ENCODE measurements at regions not wholly inside any gene's neighbourhood (a gene's known extent, or its start where the extent isn't known, plus 50 kb on each side); places are given as distances from the start of the nearest gene placed in this dataset.

DNA sequence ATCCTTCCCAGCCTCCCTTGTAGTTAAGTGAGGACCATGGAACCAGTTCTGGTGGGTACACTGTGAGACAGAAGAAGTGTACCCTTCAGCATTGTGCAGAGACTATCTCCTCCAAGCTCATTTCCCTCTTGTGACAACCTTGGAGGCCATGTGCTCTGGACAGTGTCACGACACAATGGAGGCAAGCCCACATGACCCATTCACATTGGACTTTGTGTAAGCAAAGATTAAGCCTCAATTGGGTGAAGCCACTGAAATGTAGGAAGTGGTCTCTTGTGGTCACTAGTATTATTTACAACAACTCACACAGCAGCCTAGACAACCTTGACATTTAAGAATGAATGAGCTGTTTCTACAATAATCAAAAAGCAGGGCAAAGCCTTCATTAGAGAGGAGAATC lies 124.2 kb downstream of the INHBA start:
- TF ChIP-seq, protein P1, sequence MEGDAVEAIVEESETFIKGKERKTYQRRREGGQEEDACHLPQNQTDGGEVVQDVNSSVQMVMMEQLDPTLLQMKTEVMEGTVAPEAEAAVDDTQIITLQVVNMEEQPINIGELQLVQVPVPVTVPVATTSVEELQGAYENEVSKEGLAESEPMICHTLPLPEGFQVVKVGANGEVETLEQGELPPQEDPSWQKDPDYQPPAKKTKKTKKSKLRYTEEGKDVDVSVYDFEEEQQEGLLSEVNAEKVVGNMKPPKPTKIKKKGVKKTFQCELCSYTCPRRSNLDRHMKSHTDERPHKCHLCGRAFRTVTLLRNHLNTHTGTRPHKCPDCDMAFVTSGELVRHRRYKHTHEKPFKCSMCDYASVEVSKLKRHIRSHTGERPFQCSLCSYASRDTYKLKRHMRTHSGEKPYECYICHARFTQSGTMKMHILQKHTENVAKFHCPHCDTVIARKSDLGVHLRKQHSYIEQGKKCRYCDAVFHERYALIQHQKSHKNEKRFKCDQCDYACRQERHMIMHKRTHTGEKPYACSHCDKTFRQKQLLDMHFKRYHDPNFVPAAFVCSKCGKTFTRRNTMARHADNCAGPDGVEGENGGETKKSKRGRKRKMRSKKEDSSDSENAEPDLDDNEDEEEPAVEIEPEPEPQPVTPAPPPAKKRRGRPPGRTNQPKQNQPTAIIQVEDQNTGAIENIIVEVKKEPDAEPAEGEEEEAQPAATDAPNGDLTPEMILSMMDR (IDR thresholded peaks at IDR 0.05): no peak
- TF ChIP-seq, protein P2, sequence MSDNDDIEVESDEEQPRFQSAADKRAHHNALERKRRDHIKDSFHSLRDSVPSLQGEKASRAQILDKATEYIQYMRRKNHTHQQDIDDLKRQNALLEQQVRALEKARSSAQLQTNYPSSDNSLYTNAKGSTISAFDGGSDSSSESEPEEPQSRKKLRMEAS (IDR thresholded peaks at IDR 0.05; ENCODE audit: low read depth): no peak
- TF ChIP-seq, protein P3, sequence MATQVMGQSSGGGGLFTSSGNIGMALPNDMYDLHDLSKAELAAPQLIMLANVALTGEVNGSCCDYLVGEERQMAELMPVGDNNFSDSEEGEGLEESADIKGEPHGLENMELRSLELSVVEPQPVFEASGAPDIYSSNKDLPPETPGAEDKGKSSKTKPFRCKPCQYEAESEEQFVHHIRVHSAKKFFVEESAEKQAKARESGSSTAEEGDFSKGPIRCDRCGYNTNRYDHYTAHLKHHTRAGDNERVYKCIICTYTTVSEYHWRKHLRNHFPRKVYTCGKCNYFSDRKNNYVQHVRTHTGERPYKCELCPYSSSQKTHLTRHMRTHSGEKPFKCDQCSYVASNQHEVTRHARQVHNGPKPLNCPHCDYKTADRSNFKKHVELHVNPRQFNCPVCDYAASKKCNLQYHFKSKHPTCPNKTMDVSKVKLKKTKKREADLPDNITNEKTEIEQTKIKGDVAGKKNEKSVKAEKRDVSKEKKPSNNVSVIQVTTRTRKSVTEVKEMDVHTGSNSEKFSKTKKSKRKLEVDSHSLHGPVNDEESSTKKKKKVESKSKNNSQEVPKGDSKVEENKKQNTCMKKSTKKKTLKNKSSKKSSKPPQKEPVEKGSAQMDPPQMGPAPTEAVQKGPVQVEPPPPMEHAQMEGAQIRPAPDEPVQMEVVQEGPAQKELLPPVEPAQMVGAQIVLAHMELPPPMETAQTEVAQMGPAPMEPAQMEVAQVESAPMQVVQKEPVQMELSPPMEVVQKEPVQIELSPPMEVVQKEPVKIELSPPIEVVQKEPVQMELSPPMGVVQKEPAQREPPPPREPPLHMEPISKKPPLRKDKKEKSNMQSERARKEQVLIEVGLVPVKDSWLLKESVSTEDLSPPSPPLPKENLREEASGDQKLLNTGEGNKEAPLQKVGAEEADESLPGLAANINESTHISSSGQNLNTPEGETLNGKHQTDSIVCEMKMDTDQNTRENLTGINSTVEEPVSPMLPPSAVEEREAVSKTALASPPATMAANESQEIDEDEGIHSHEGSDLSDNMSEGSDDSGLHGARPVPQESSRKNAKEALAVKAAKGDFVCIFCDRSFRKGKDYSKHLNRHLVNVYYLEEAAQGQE (IDR thresholded peaks at IDR 0.05; ENCODE audit: low read depth, low read length): no peak
- no peak for TF ChIP-seq NFIC (IDR thresholded peaks at IDR 0.05; ENCODE audit: borderline replicate concordance)
- TF ChIP-seq, protein P4, sequence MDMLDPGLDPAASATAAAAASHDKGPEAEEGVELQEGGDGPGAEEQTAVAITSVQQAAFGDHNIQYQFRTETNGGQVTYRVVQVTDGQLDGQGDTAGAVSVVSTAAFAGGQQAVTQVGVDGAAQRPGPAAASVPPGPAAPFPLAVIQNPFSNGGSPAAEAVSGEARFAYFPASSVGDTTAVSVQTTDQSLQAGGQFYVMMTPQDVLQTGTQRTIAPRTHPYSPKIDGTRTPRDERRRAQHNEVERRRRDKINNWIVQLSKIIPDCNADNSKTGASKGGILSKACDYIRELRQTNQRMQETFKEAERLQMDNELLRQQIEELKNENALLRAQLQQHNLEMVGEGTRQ (IDR thresholded peaks at IDR 0.05; ENCODE audit: borderline replicate concordance, low read depth, low read length): no peak
- TF ChIP-seq GABPA (IDR thresholded peaks at IDR 0.05; ENCODE audit: low read depth): no peak
- no peak for TF ChIP-seq POLR2AphosphoS5 (IDR thresholded peaks at IDR 0.05; ENCODE audit: low read depth, low read length)
- no peak for TF ChIP-seq EP300 (IDR thresholded peaks at IDR 0.05; ENCODE audit: borderline replicate concordance in 1 of 2, low read depth in 1 of 2, low read length in 1 of 2)
- no peak for TF ChIP-seq RAD21 (IDR thresholded peaks at IDR 0.05; ENCODE audit: low read length)
- TF ChIP-seq NRF1 (IDR thresholded peaks at IDR 0.05; ENCODE audit: low read depth, low read length): no peak
- TF ChIP-seq SMC3 (IDR thresholded peaks at IDR 0.05; ENCODE audit: low read depth, low read length): no peak
- TF ChIP-seq SIN3A (IDR thresholded peaks at IDR 0.05; ENCODE audit: borderline replicate concordance, low read depth, low read length): no peak
- no peak for TF ChIP-seq FOSL2 (IDR thresholded peaks at IDR 0.05; ENCODE audit: borderline replicate concordance, low read depth)
- TF ChIP-seq GATA2 (CRISPR knock-in tag; IDR thresholded peaks at IDR 0.05): no peak

Measured in SK-N-SH (cell line).